Medulla oblongata (tissue), 1 donor: ENCODE measurements at regions not wholly inside any gene's neighbourhood (a gene's known extent, or its start where the extent isn't known, plus 50 kb on each side); places are given as distances from the start of the nearest gene placed in this dataset.

Source experiments
- DNase-seq: peaks from one replicate; pipeline ENCODE4 v3.0.0-alpha.2; 2015; ENCODE audit errors: extremely low spot score

- peak; percentile 61 for DNase-seq
These were observed 73.4 kb upstream of the KCNMA1 start for GRCh38 chr10:77710759-77711682.

GRCh38 chr10:77710081-77710551, 72.5 kb upstream of the KCNMA1 start:
- no peak for DNase-seq

GRCh38 chr10:77707570-77707969, 70.0 kb upstream of the KCNMA1 start:
- no peak for DNase-seq

GRCh38 chr10:77702166-77702565, 64.6 kb upstream of the KCNMA1 start:
- no peak for DNase-seq

- no peak for DNase-seq
These were observed 62.5 kb upstream of the KCNMA1 start for GRCh38 chr10:77700086-77700485.

GRCh38 chr10:77699080-77699645, 61.6 kb upstream of the KCNMA1 start:
- no peak for DNase-seq

- no peak for DNase-seq
These were observed 60.8 kb upstream of the KCNMA1 start for GRCh38 chr10:77698267-77698931.

GRCh38 chr10:77696584-77696983, 59.0 kb upstream of the KCNMA1 start:
- no peak for DNase-seq

- DNase-seq, result no peak
These were observed 57.6 kb upstream of the KCNMA1 start for GRCh38 chr10:77695186-77695585.

GRCh38 chr10:77692782-77693181, 55.2 kb upstream of the KCNMA1 start:
- no peak for DNase-seq

- no peak for DNase-seq
These were observed 51.7 kb upstream of the KCNMA1 start for GRCh38 chr10:77689339-77689738.

- no peak for DNase-seq
These were observed 50.0 kb upstream of the KCNMA1 start for GRCh38 chr10:77687621-77688020.
